Spleen (tissue), 7 donors: ENCODE measurements at regions not wholly inside any gene's neighbourhood (a gene's known extent, or its start where the extent isn't known, plus 50 kb on each side); places are given as distances from the start of the nearest gene placed in this dataset.

Experiments
- CTCF ChIP-seq, 11 experiments: fragments of 200-600 bp in 7 of 11; fragments of 450-650 bp in 4 of 11; sonication (generic) in 4 of 11; IDR thresholded peaks in 8 of 11; conservative IDR thresholded peaks in 3 of 11; 1 replicate in 7 of 11; 2 replicates in 4 of 11; pipeline versions ENCODE4 v1.4.0 to v1.8.0; 2016 to 2021; ENCODE audit warnings: antibody characterized with exemption in 11 of 11, inconsistent platforms in 4 of 11, mild to moderate bottlenecking in 1 of 11
- POLR2AphosphoS5 ChIP-seq, 3 donors: sonication (generic); formaldehyde crosslinking; IDR thresholded peaks; one replicate each; pipeline ENCODE4 v1.5.1; 2017; ENCODE audit warnings: antibody characterized with exemption in 3 of 3
- donor health status: DM: no; HTN: no; CAD: no; lungs with moderate emphysema.
- donor health status: DM: no; HTN: no; CAD: no.
- donor health status: DM: no; HTN: no; CAD: no.

GRCh38 chr16:86302421-86303109, 207.8 kb upstream of the FOXF1 start:
- no peak for TF ChIP-seq CTCF (IDR thresholded peaks at IDR 0.05 in 8 of 11, conservative IDR thresholded peaks at IDR 0.05 in 3 of 11)
- no peak for TF ChIP-seq POLR2AphosphoS5 (IDR thresholded peaks at IDR 0.05)
